Nephron progenitor cell (in vitro differentiated cells): ENCODE measurements at regions not wholly inside any gene's neighbourhood (a gene's known extent, or its start where the extent isn't known, plus 50 kb on each side); places are given as distances from the start of the nearest gene placed in this dataset.

Experiments
- DNase-seq: peaks from one replicate; pipeline ENCODE4 v3.0.0; 2021
- H3K27ac Mint-ChIP-seq: 2 replicates; pipeline ENCODE4 v1.8.0; 2021; ENCODE audit warnings: mild to moderate bottlenecking, moderate library complexity, mixed read lengths
- H3K27me3 Mint-ChIP-seq: 2 replicates; pipeline ENCODE4 v1.8.0; 2021; ENCODE audit warnings: mild to moderate bottlenecking, low read depth, mixed read lengths; ENCODE audit not compliant: poor library complexity
- H3K36me3 Mint-ChIP-seq: 2 replicates; pipeline ENCODE4 v1.8.0; 2021; ENCODE audit warnings: low read depth, mixed read lengths
- H3K4me1 Mint-ChIP-seq: 2 replicates; pipeline ENCODE4 v1.8.0; 2021; ENCODE audit warnings: mixed read lengths
- H3K4me3 Mint-ChIP-seq: 2 replicates; pipeline ENCODE4 v1.8.0; 2021; ENCODE audit warnings: mild to moderate bottlenecking, moderate library complexity, mixed read lengths
- H3K9me3 Mint-ChIP-seq: 2 replicates; pipeline ENCODE4 v1.8.0; 2021; ENCODE audit warnings: mild to moderate bottlenecking, moderate library complexity, mixed read lengths
- TF ChIP-seq, protein P1 (sequence below): fragments of 200-600 bp; sonication (generic); IDR thresholded peaks from 2 replicates; pipeline ENCODE4 v1.5.0; 2021; ENCODE audit warnings: antibody characterized with exemption

DNA sequence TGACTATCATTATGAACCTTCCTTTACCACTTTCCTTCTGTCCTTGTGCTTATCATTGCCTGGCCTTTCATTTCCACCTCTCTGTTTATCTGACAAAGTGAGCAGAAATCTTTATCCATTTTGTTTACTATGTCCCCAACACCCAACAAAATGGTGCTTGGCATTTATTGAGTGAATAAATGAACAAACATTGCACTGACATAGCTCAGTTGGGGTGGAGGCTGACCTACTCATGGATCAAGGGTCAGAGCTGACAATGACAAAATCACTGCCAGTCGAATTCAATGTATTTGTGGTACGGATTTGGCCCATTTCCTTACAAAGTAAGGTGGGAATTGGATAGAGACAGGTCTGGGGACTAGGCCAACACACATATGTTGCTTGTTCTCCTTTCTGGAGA, 257.4 kb upstream of the PLXNA2 start:
- TF ChIP-seq, protein P1, sequence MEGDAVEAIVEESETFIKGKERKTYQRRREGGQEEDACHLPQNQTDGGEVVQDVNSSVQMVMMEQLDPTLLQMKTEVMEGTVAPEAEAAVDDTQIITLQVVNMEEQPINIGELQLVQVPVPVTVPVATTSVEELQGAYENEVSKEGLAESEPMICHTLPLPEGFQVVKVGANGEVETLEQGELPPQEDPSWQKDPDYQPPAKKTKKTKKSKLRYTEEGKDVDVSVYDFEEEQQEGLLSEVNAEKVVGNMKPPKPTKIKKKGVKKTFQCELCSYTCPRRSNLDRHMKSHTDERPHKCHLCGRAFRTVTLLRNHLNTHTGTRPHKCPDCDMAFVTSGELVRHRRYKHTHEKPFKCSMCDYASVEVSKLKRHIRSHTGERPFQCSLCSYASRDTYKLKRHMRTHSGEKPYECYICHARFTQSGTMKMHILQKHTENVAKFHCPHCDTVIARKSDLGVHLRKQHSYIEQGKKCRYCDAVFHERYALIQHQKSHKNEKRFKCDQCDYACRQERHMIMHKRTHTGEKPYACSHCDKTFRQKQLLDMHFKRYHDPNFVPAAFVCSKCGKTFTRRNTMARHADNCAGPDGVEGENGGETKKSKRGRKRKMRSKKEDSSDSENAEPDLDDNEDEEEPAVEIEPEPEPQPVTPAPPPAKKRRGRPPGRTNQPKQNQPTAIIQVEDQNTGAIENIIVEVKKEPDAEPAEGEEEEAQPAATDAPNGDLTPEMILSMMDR, result no peak
- H3K4me3 Mint-ChIP-seq, result no peak overlapping the region
- H3K27me3 Mint-ChIP-seq, result peaks cover 20% of the 10 kb centered on the region
- peaks cover 3% of the 10 kb centered on the region for H3K4me1 Mint-ChIP-seq
- no peaks in the 10 kb centered on the region for H3K9me3 Mint-ChIP-seq
- no peaks in the 10 kb centered on the region for H3K36me3 Mint-ChIP-seq
- DNase-seq, result no peak
- H3K27ac Mint-ChIP-seq, result no peak overlapping the region

DNA sequence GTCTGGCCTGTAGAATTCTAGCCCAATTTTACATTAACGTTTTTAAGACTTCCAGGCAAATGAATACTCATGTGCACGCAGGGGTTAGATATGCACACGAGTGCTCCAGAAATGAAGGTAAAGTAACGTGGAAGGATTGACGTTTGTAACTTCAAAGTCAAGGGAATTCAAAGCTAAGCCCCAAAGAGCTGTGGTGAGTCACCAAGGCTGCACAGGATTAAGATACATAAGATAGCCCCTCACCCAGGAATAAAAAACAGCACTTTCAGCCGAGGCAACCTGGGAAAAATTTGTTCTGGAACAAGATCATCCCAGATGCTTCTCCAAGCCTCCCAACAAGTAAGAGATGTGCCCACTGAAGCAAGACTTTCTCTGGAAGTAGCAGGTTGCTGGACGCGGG, 259.6 kb upstream of the PLXNA2 start:
- H3K9me3 Mint-ChIP-seq, result no peaks in the 10 kb centered on the region

DNA sequence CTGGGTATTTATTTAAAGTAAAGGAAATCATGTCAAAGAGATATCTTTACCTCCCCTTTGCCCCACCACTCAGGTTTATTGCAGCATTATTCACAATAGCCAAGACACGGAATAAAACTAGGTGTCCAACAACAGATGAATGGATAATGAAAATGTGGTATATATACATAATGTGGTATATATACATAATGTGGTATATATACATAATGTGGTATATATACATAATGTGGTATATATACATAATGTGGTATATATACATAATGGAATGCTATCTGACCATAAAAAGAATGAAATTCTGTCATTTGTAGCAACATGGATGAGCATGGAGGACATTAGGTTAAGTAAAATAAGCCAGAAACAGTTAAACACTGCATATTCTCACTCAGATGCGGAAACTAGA, 262.6 kb upstream of the PLXNA2 start:
- no peak overlapping the region for H3K4me3 Mint-ChIP-seq
- H3K4me1 Mint-ChIP-seq, result peaks cover 9% of the 10 kb centered on the region
- H3K36me3 Mint-ChIP-seq, result no peaks in the 10 kb centered on the region
- no peak for DNase-seq
- no peak overlapping the region for H3K27ac Mint-ChIP-seq
- H3K9me3 Mint-ChIP-seq, result no peaks in the 10 kb centered on the region
- peaks cover 20% of the 10 kb centered on the region for H3K27me3 Mint-ChIP-seq
- TF ChIP-seq, protein P1, result no peak

More for the DNA sequence above, 259.6 kb upstream of the PLXNA2 start:
- Mint-ChIP-seq H3K36me3 (no peaks in the 10 kb centered on the region), H3K4me3 (no peak overlapping the region), H3K27ac (no peak overlapping the region), H3K4me1 (peaks cover 3% of the 10 kb centered on the region), H3K27me3 (peaks cover 23% of the 10 kb centered on the region)
- DNase-seq, result no peak
- TF ChIP-seq, protein P1, result no peak

DNA sequence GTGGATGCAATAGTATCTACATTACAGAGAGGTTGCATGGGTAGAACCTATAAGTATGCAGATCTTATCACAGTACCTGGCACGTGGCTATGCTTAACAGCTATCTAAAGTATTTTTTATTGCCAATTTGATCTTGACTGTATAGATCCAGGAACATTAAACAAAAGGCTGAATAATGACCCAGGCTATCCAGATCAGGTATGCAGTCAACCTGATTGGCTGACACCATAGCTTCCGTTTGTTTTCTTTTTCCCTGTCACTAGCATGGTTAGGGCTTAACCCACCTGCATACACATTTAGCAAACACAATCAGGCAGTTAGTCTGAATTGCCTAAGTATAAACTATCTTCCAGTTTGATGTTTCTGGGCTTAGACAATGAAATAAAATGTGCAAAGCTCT, 264.9 kb upstream of the PLXNA2 start:
- Mint-ChIP-seq H3K4me1 (peaks cover 9% of the 10 kb centered on the region), H3K27me3 (peaks cover 22% of the 10 kb centered on the region), H3K36me3 (no peaks in the 10 kb centered on the region), H3K27ac (no peak overlapping the region), H3K4me3 (no peak overlapping the region), H3K9me3 (no peaks in the 10 kb centered on the region)
- TF ChIP-seq, protein P1, result no peak
- DNase-seq, result no peak

DNA sequence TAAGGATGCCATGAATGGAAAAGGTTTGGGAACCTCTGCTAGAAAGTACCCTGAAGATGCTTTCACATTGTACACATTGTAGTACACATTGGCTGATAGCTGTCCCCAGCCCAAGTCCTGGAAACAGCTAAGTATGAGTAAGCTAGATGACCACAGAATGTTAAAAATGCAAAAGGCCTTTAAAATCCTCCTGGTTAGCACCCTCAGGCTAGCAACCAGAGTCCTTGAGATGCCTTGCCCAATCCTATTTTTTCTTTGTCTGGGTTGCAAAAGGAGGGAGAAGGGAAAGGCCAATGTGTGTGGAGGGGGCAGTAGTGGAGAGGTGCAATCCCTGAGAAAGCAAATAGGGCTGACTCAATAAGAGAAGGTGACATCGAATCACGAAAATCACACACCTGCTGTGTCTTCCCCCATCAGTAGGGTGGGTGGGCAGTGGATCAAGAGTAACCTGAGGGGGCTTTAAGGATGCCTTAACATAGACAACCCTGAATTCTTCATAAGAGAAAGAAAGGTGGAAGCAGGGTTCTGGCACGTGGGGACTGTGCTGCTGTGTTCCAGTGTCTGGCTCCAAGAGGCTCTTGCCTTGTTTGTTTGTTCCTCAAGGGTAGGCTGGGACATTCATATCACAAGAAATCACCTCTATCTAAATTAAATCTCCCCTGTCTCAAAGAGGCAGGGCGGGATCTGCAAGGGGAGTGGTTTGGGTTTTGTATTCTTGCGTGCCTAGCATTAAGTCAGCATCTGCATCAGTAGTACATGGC, 266.2 kb upstream of the PLXNA2 start:
- Mint-ChIP-seq H3K27me3 (peaks cover 22% of the 10 kb centered on the region), H3K27ac (no peak overlapping the region), H3K4me3 (no peak overlapping the region), H3K9me3 (no peaks in the 10 kb centered on the region), H3K36me3 (no peaks in the 10 kb centered on the region), H3K4me1 (peaks cover 9% of the 10 kb centered on the region)
- DNase-seq, result no peak
- TF ChIP-seq, protein P1, result no peak

DNA sequence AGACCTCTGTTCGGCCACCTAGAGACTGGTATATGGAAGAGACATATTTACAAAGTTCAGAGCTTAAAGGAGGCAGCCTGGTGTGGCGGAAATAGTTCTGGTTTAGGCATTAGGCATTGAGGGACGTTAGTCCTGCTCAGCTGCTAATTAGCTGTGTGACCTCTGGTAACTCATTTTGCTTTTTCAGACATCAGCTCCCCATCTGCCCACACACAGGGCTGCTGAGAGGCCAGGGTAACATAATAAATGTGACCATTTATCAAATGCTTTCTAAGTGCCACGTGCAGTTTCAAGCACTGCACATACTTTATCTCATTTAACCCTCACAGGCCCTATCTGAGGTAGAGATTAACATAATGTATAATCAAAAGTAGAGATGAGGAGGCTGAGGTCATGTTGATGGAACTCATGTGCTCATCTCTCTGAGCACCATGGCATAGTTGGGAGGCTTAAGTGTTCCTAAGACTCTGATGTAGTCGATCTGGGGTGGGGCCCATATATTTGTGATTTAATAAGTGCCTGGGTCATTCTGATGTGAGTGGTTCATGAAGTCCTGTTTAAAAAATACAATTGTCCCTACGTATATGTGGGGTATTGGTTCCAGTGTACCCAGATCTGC, 267.2 kb upstream of the PLXNA2 start:
- peaks cover 9% of the 10 kb centered on the region for H3K4me1 Mint-ChIP-seq
- TF ChIP-seq, protein P1, result no peak
- H3K27me3 Mint-ChIP-seq, result peaks cover 23% of the 10 kb centered on the region
- H3K4me3 Mint-ChIP-seq, result no peak overlapping the region
- no peaks in the 10 kb centered on the region for H3K36me3 Mint-ChIP-seq
- H3K9me3 Mint-ChIP-seq, result peaks cover 6% of the 10 kb centered on the region
- H3K27ac Mint-ChIP-seq, result no peak overlapping the region
- no peak for DNase-seq
